H9 (cell line): ENCODE measurements at regions not wholly inside any gene's neighbourhood (a gene's known extent, or its start where the extent isn't known, plus 50 kb on each side); places are given as distances from the start of the nearest gene placed in this dataset.

ENCODE experiments used
- DNase-seq: peaks from one replicate; pipeline ENCODE4 v3.0.0-alpha.2; 2017
- H2AFZ ChIP-seq: one replicate; pipeline ENCODE4 v1.6.1; 2013; ENCODE audit warnings: mild to moderate bottlenecking, low read length, control low read depth, moderate library complexity
- H2AK5ac ChIP-seq: 2 replicates; pipeline ENCODE4 v1.6.1; 2013; ENCODE audit warnings: low read length, control low read depth, mixed read lengths; ENCODE audit not compliant: insufficient read length
- H2BK120ac ChIP-seq: one replicate; pipeline ENCODE4 v1.6.1; 2013; ENCODE audit warnings: low read depth, mild to moderate bottlenecking, low read length, control low read depth, inconsistent platforms; ENCODE audit not compliant: poor library complexity, severe bottlenecking
- H2BK12ac ChIP-seq: 2 replicates; pipeline ENCODE4 v1.6.1; 2013; ENCODE audit warnings: low read length, control low read depth, mixed read lengths, low read depth; ENCODE audit not compliant: insufficient read length
- H2BK15ac ChIP-seq: 2 replicates; pipeline ENCODE4 v1.6.1; 2013; ENCODE audit warnings: low read depth, low read length, control low read depth
- H2BK20ac ChIP-seq: one replicate; pipeline ENCODE4 v1.6.1; 2013; ENCODE audit warnings: low read depth, mild to moderate bottlenecking, low read length, control low read depth, inconsistent platforms; ENCODE audit not compliant: poor library complexity, severe bottlenecking
- H2BK5ac ChIP-seq: 2 replicates; pipeline ENCODE4 v1.6.1; 2013; ENCODE audit warnings: low read length, control low read depth, mixed read lengths; ENCODE audit not compliant: insufficient read length
- H3K14ac ChIP-seq: 2 replicates; pipeline ENCODE4 v1.6.1; 2013; ENCODE audit warnings: low read length, control low read depth; ENCODE audit not compliant: insufficient read depth
- H3K18ac ChIP-seq: 2 replicates; pipeline ENCODE4 v1.6.1; 2013; ENCODE audit warnings: low read depth, mild to moderate bottlenecking, mixed read lengths, low read length, control low read depth; ENCODE audit not compliant: insufficient read length
- H3K23ac ChIP-seq: 2 replicates; pipeline ENCODE4 v1.6.1; 2013; ENCODE audit warnings: low read length, control low read depth, mixed read lengths, low read depth; ENCODE audit not compliant: insufficient read length
- H3K23me2 ChIP-seq: 2 replicates; pipeline ENCODE4 v1.6.1; 2013; ENCODE audit warnings: low read depth, mild to moderate bottlenecking, mixed read lengths, low read length, control low read depth; ENCODE audit not compliant: insufficient read length, poor library complexity, severe bottlenecking
- H3K27ac ChIP-seq: 2 replicates; pipeline ENCODE4 v1.5.1; 2013; ENCODE audit warnings: low read length, control low read depth, mixed read lengths, low read depth; ENCODE audit not compliant: insufficient read length
- H3K27me3 ChIP-seq: 2 replicates; pipeline ENCODE4 v1.6.1; 2013; ENCODE audit warnings: low read length, control low read depth, inconsistent platforms; ENCODE audit not compliant: insufficient read depth
- H3K4ac ChIP-seq: 2 replicates; pipeline ENCODE4 v1.6.1; 2013; ENCODE audit warnings: low read depth, mild to moderate bottlenecking, control low read depth, inconsistent platforms, low read length, moderate library complexity
- H3K4me1 ChIP-seq: 2 replicates; pipeline ENCODE4 v1.6.1; 2013; ENCODE audit warnings: low read length, control low read depth, inconsistent platforms; ENCODE audit not compliant: insufficient read depth
- H3K4me2 ChIP-seq: 2 replicates; pipeline ENCODE4 v1.6.1; 2013; ENCODE audit warnings: low read length, control low read depth, mixed read lengths; ENCODE audit not compliant: insufficient read length, insufficient read depth
- H3K56ac ChIP-seq: 2 replicates; pipeline ENCODE4 v1.6.1; 2013; ENCODE audit warnings: low read depth, mild to moderate bottlenecking, mixed read lengths, low read length, control low read depth; ENCODE audit not compliant: insufficient read length
- H3K79me1 ChIP-seq: 2 replicates; pipeline ENCODE4 v1.6.1; 2013; ENCODE audit warnings: low read depth, mild to moderate bottlenecking, moderate library complexity, low read length, control low read depth, inconsistent platforms; ENCODE audit not compliant: insufficient read depth, poor library complexity, severe bottlenecking
- H3K79me2 ChIP-seq: 2 replicates; pipeline ENCODE4 v1.6.1; 2013; ENCODE audit warnings: low read length, control low read depth, inconsistent platforms; ENCODE audit not compliant: insufficient read depth
- H3K9ac ChIP-seq: 2 replicates; pipeline ENCODE4 v1.6.1; 2013; ENCODE audit warnings: low read length, control low read depth, mixed read lengths; ENCODE audit not compliant: insufficient read length; ENCODE audit errors: extremely low read depth
- H3K9me3 ChIP-seq: one replicate; pipeline ENCODE4 v1.6.1; 2013; ENCODE audit warnings: low read depth, low read length, inconsistent platforms; ENCODE audit not compliant: control insufficient read depth
- H3T11ph ChIP-seq: one replicate; pipeline ENCODE4 v1.6.1; 2013; ENCODE audit warnings: mild to moderate bottlenecking, low read length, control low read depth, inconsistent platforms
- H4K20me1 ChIP-seq: one replicate; pipeline ENCODE4 v1.6.1; 2013; ENCODE audit not compliant: control insufficient read depth, insufficient read length, insufficient read depth
- H4K5ac ChIP-seq: 2 replicates; pipeline ENCODE4 v1.6.1; 2013; ENCODE audit warnings: low read depth, mild to moderate bottlenecking, mixed read lengths, low read length, control low read depth; ENCODE audit not compliant: insufficient read length
- H4K8ac ChIP-seq: replicated peaks from 2 replicates; pipeline ENCODE4 v1.6.1; 2013; ENCODE audit warnings: low read length, control low read depth, mixed read lengths, low read depth; ENCODE audit not compliant: insufficient read length
- H4K91ac ChIP-seq: 2 replicates; pipeline ENCODE4 v1.6.1; 2013; ENCODE audit warnings: low read depth, mild to moderate bottlenecking, moderate library complexity, mixed read lengths, low read length, control low read depth; ENCODE audit not compliant: insufficient read length
- H3K27ac Mint-ChIP-seq, 3 experiments: 2 replicates in 2 of 3; 3 replicates in 1 of 3; pipeline ENCODE4 v1.8.0; 2020 to 2021; ENCODE audit warnings: mixed read lengths in 3 of 3, mild to moderate bottlenecking in 1 of 3, moderate library complexity in 1 of 3
- H3K27me3 Mint-ChIP-seq: 2 replicates; pipeline ENCODE4 v1.8.0; 2021; ENCODE audit warnings: low read depth, mild to moderate bottlenecking, moderate library complexity, mixed read lengths
- H3K36me3 Mint-ChIP-seq, 3 experiments: 2 replicates in 2 of 3; 3 replicates in 1 of 3; pipeline ENCODE4 v1.8.0; 2020 to 2021; ENCODE audit warnings: low read depth in 3 of 3, mixed read lengths in 3 of 3; ENCODE audit not compliant: insufficient read depth in 1 of 3
- H3K4me1 Mint-ChIP-seq, 2 experiments: 2 replicates each; pipeline ENCODE4 v1.8.0; 2020; ENCODE audit warnings: mixed read lengths in 2 of 2
- H3K4me3 Mint-ChIP-seq, 2 experiments: 2 replicates in 1 of 2; 3 replicates in 1 of 2; pipeline ENCODE4 v1.8.0; 2020 to 2021; ENCODE audit warnings: mild to moderate bottlenecking in 2 of 2, mixed read lengths in 2 of 2, moderate library complexity in 1 of 2
- H3K9me3 Mint-ChIP-seq, 2 experiments: 2 replicates in 1 of 2; 3 replicates in 1 of 2; pipeline ENCODE4 v1.8.0; 2020; ENCODE audit warnings: mild to moderate bottlenecking in 2 of 2, mixed read lengths in 2 of 2, moderate library complexity in 1 of 2
- WGBS: extraction: QIAGEN DNeasy Blood & Tissue Kit; methylation state at CpG from one replicate; pipeline ENCODE4 v1.1.7; 2013; ENCODE audit warnings: missing lambda C conversion rate, low lambda C conversion rate, mixed read lengths; ENCODE audit not compliant: insufficient read length; ENCODE audit errors: extremely low coverage; 5-methylcytosine and 5-hydroxymethylcytosine counted together
- TF ChIP-seq, protein P1 (sequence below): fragments of 200-600 bp; sonication (generic); conservative IDR thresholded peaks from 3 replicates; pipeline ENCODE4 v1.8.0; 2021; ENCODE audit warnings: antibody characterized with exemption, mild to moderate bottlenecking

DNA sequence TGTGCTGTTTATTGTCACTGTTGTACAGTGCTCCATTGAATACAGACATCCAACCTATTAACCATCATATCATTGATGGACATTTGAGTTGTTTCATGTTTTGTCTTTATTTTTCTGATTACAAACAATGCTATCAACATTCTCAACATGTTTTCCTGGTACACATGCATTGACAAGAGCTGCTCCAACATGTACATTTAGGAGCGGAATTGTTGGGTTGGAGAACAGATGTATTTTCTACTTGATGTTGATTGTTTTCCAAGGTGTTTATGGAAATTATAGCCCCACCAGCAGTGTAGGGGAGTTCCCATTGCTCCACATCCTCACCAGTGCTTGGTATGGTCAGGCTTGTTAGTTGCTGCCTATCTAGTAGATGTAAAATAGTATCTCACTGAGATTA, 204.1 kb upstream of the CLINT1 start:
- H4K5ac ChIP-seq, result no peak overlapping the region
- no peak overlapping the region for H2BK20ac ChIP-seq
- H3K9me3 Mint-ChIP-seq, result no peaks in the 10 kb centered on the region
- H3K4me3 Mint-ChIP-seq, result no peak overlapping the region
- no peak overlapping the region for H2AK5ac ChIP-seq
- H3K9ac ChIP-seq, result no peak overlapping the region
- H3K56ac ChIP-seq, result no peak overlapping the region
- no peak overlapping the region for H3K18ac ChIP-seq
- no peaks in the 10 kb centered on the region for H4K20me1 ChIP-seq
- H3K23ac ChIP-seq, result no peak overlapping the region
- no peaks in the 10 kb centered on the region for H3K36me3 Mint-ChIP-seq
- H2AFZ ChIP-seq, result no peak overlapping the region
- H4K91ac ChIP-seq, result no peak overlapping the region
- H3K27me3 ChIP-seq, result no peaks in the 10 kb centered on the region
- H3K9me3 ChIP-seq, result no peaks in the 10 kb centered on the region
- no peaks in the 10 kb centered on the region for H3K79me1 ChIP-seq
- H3K4me2 ChIP-seq, result no peak overlapping the region
- no peak overlapping the region for H3K27ac Mint-ChIP-seq
- no peak overlapping the region for H2BK5ac ChIP-seq
- TF ChIP-seq, protein P1, sequence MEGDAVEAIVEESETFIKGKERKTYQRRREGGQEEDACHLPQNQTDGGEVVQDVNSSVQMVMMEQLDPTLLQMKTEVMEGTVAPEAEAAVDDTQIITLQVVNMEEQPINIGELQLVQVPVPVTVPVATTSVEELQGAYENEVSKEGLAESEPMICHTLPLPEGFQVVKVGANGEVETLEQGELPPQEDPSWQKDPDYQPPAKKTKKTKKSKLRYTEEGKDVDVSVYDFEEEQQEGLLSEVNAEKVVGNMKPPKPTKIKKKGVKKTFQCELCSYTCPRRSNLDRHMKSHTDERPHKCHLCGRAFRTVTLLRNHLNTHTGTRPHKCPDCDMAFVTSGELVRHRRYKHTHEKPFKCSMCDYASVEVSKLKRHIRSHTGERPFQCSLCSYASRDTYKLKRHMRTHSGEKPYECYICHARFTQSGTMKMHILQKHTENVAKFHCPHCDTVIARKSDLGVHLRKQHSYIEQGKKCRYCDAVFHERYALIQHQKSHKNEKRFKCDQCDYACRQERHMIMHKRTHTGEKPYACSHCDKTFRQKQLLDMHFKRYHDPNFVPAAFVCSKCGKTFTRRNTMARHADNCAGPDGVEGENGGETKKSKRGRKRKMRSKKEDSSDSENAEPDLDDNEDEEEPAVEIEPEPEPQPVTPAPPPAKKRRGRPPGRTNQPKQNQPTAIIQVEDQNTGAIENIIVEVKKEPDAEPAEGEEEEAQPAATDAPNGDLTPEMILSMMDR, result no peak
- H2BK120ac ChIP-seq, result no peak overlapping the region
- peaks cover 3 to 5% of the 10 kb centered on the region in 2 experiments; a peak in 3 of 4 replicates for H3K4me1 Mint-ChIP-seq
- no peaks in the 10 kb centered on the region for H3K79me2 ChIP-seq
- H3K14ac ChIP-seq, result no peak overlapping the region
- no peak overlapping the region for H3K4ac ChIP-seq
- no peaks in the 10 kb centered on the region for H3K4me1 ChIP-seq
- no peak overlapping the region for H4K8ac ChIP-seq
- WGBS, result no CpG with 5 or more reads among the region's 1 CpG
- no peak overlapping the region for H2BK15ac ChIP-seq
- H3T11ph ChIP-seq, result no peak overlapping the region
- no peak overlapping the region for H3K27ac ChIP-seq
- no peak for DNase-seq
- peaks cover 2% of the 10 kb centered on the region; the same call in 1 of the 2 replicates for H3K27me3 Mint-ChIP-seq
- no peak overlapping the region for H2BK12ac ChIP-seq
- H3K23me2 ChIP-seq, result no peaks in the 10 kb centered on the region
